GM19463 (cell line): ENCODE measurements at regions not wholly inside any gene's neighbourhood (a gene's known extent, or its start where the extent isn't known, plus 50 kb on each side); places are given as distances from the start of the nearest gene placed in this dataset.
A peak's percentile ranks its signal among the peaks of the same experiment; 100 is the strongest.

Experiments used
- ATAC-seq: cut with Tn5 transposase; IDR thresholded peaks from one replicate; pipeline ENCODE4 v1.9.1; 2021; ENCODE audit warnings: mild to moderate bottlenecking, moderate library complexity; ENCODE audit not compliant: unreplicated experiment

DNA sequence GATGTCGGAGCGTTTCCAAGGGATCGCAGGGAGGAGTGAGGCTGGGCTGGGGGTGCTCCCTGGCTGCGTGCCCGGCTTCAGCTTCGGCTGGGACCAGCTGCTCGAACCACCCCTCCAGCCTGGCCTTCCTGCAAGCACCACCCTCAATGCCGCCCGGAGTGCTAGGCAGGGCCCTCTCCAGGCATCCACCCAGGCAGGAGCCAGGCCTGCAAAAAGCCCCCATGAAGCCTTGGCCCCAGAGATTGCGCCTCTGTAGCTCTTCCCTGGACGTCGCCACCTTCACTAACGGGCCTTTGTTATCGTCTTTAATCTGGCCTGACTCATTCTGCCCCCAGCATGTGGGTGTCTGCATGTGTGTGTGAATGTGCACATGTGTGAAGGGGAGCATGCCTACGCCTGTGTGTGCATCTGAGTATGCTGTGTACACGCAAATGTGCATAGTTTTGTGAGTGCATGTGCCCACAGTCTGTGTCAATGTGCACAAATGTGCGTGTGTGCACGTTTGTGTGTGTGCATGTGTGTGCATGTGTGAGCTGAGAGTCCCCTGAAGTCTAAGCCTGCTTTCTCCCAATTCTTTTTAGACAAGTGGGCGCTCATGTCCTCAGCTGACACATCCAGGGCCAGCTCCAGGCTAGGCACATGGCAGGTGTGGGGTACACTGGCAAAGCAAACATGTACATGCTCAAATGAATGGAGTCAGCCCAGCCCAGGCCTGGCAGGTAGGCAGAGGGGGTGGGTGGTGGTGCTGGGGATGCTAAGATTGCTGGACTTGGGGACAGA lies 195.4 kb upstream of the C14orf180 start:
- no peak for ATAC-seq

DNA sequence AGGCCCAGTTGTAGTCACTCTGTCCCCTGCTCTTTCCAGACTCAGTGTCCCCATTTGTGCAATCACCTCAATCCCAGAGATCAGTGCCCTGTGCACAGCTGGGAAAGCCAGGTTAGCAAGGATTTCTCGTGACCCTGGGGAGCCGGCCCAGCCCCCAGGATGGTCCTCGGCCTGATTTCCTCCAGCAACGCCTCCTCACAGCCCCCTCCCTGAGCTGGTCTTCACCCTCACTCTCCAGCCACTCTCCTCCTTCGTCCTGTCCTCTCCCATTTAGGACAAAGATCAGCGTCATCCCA lies 194.8 kb upstream of the C14orf180 start:
- no peak for ATAC-seq

DNA sequence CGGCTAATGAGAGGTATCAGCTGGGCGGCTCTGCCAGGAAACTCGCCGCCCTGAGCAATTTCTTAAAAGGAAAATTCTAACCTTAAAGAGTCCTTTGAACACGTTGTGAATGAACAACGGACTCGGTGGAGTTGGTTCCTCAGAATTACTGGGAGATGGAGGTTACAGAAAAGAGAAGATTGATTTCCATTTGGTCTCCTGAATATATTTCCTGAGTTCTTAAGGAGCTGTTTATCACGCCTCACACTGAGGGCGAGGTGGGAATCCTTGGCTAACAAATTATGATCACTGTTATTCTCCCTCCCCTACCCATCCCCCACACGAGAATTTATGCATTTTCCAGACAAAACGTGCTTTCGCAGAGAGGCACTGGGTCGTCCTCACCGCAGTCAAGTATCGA lies 194.5 kb upstream of the C14orf180 start:
- no peak for ATAC-seq

DNA sequence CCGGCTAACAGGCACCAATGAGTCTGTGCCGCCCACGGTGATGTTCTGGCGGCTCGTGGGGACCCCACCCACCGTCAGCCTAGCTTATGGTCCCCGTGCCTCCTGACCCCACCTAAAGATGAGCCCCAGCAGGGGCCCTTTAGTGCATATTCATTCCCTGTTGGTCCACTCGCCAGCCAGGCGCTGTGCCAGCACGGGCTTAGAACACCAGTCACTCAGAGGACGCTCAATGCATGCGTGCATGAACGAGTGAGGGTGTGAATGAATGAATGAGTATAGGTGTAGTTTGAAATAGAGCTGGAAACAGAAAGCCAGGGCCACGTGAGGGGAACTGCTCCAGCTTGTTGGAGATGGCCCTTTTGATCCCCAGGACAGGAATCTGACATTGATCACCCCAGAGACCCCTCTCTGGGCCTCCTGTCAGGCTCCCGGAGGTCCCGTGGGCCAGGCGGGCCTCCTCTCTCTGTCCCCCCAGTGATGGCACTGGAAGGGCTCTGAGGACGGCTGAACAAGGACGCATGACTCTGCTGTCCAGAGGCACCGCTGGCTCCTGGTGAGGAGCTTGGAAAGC lies 193.9 kb upstream of the C14orf180 start:
- no peak for ATAC-seq

DNA sequence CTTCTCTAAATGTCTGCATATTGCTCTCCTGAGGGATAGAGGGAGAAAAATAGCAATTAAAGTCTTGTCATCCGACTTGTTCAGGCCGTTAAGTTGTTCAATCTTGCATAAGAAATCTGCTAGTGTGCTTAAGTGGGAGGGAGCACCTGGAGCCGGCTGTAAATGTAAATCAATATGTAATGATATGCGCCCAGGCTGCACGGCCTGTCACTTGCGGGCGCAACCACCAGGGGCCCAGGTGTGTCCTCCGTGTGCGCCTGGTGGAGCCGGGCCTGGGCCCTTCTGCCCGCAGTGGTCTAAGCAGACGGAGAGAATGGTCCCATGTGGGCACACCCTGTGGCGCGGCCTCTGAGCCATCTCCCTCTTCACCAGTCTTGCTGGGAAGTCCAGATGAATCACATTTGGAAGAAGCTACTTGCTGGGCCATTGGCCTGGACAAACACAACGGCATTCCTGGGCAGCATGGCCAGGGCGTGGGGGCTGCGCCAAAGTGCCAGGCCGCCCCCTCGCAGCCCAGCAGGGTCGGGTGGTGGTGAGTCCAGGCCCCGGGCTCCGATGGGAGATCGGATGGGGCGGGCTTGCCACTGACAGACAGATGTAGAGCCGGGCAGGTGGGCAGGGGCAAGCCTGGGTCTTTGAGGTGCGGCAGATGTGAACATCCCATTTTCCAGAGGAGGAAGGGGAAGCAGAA lies 193.3 kb upstream of the C14orf180 start:
- no peak for ATAC-seq

DNA sequence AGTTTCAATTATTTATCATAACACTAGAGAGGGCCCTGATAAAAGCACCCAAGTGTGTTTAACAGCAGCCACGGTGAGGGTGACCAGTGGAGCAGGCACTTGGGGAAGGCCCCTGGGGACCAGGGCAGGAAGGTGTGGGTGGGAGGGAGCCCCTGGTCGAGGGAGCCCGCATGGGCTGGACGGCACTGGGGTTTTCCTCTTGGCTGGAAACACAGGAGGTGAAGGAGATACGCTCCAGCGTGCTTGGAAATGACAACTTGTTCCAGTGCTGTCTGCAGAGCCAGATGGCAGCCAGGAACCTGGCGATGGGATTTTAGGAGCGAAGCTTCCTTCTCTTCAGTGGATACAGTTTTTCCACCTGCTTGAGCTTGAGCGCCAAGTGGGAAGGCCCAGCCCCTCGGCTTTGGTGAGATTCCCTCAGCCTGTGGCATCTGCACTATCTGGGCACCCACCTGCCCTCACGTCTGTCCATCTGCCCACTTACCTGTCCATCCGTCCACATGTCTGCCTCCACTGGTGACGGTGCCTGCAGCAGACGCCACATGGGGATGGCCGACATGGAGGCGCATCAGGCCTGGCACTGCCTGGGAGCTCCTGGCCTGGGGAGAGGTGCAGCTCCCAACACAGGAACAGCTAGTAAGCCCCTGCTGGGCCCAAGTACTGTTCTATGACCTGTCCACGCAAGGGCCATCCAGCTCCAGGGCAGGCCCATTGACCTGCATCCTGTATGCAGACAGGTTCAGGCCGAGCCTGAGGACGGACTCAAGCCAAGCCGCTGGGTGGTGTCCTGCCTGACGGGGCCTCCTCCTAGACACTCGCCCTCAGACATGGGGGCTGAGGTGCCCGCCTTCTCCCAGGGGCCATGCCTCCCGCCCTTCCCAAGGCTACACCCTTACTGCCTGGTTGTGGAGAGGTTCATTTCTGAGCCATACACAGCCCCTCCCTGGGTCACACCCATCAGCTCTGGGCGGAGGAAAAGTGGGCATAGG lies 192.2 kb upstream of the C14orf180 start:
- ATAC-seq: peak; percentile 53

DNA sequence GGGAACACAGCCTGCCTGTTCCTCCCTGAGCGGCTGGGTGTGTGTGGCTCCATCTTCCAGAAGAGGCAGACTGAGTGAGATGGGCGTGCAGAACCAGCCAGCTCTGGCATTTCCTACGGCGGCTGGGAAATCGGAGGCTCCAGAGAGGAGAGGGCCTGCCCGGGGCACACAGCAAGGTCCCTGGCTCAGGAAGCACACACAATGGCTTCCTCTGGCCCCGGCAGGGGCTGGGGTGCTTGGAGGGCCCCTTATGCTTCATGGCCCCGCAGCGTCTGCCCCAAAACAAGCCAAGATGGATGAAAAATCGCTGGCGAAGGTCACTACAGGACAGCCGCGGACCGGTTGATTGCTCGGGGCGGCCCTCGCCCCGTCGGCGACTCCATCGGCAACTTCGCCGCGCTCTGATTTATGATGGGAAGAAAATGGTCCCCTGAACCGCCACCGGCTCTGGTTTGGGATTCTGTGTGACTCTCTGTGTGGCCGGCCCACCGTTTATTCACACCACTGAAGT lies 191.5 kb upstream of the C14orf180 start:
- no peak for ATAC-seq

DNA sequence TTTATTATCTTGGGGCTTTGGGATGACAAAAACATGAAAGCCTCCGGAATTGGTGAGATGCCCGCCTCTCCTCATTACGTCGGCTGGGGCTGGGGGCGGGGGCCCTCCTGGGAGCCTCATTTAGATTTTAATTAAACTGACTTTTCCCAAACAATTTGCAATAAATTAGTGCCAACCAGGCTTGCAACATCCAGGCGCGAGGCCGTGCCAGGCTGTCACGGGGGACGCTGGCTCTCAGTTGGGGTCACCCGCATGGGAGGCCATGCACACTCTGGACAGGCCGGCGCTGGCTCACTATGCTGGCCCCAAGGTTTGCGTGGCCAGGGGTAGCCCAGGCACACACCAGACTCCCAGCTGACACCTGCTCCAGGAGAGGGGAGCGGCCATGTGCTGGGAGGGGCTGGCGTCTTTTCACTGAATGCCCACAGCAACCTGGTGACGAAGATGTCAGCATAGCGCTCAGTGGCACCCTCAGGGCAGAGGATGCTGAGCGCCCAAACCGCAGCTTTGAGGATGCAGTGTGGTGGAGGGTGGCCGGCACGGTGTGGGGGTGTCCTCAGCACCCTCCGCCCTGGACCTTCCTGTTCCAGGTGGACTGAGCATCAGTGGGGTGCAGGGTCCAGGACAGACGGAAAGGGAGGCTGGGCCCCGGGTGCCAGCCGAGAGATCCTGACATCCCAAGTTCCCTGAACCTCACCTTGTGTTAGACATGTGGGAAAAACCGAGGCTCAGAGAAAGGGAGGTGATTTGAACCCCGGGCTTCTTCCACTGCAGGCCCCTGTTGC lies 190.8 kb upstream of the C14orf180 start:
- no peak for ATAC-seq

DNA sequence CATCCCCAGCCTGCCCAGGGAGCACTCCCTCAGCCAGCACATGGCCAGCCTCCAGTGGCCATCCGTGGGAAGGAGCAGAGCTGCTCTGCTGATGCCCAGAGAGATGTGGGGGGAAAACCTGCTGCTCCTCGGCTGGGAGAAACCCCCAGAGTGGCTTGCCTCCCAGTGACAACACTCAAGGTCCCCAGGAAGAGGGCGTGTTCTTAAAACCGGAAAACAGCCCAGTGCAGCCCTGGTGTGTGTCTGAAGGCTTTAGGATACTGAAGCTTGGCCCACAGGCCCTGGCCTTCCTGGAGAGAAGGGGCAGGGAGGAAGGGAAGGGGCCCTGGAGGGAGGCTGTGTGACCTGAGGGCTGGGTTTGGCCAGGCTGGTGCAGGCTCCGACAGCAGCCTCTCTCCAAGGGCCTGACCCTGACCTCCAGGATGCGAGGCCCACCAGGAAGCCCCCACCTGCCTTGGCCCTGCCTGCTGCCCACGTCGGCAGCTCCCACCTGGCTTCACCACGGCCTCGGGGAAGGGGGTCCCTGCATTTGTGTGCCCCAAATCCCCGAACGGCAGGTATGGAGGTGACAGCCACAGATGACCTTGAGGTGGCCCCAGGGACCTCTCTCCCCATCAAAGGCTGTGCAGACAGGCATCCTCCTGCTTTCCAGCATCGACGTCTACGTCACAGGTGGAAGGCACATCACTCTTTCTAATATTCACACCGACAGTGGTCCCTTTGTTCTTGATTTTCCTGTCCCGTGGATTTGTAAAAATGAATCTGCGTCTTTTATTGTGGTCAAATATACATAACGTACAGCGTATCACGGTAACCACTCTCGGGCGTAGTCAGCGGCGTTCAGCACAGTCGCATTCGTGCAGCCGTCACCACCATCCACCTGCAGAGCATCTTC lies 190.0 kb upstream of the C14orf180 start:
- no peak for ATAC-seq

DNA sequence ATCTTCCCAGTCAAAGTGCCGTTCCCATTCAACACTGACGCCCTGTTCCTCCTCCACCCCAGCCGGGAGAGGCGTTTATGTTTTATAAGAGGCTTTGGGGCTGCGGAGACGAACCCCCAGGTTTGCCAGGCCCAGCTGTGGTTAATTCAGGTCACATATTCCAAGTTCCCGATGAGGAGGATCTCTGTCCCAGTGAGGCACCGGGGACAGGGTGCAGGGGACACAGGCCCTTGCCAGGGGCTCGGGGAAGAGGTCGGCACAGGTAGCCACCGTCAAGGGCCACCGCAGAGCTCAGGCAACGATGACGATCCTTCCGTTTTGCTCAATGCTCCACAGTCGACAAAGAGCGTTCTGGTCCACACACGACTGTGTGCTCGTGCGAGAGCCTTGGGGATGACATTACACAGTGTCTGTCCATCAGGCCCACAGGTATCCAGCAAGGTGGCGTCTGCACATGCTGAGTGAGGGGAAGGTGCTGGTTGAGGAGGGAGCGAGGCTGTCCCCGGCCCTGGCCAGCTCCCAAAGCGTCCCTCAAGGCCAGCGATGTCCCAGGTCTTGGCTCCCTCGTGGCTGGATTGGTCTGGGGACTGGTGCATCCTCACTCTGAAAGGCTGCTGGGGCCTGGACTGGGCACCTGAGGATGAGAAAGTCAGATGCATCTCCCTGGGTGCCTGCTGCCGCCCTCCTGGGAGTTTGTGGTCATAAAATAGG lies 189.2 kb upstream of the C14orf180 start:
- ATAC-seq: no peak

DNA sequence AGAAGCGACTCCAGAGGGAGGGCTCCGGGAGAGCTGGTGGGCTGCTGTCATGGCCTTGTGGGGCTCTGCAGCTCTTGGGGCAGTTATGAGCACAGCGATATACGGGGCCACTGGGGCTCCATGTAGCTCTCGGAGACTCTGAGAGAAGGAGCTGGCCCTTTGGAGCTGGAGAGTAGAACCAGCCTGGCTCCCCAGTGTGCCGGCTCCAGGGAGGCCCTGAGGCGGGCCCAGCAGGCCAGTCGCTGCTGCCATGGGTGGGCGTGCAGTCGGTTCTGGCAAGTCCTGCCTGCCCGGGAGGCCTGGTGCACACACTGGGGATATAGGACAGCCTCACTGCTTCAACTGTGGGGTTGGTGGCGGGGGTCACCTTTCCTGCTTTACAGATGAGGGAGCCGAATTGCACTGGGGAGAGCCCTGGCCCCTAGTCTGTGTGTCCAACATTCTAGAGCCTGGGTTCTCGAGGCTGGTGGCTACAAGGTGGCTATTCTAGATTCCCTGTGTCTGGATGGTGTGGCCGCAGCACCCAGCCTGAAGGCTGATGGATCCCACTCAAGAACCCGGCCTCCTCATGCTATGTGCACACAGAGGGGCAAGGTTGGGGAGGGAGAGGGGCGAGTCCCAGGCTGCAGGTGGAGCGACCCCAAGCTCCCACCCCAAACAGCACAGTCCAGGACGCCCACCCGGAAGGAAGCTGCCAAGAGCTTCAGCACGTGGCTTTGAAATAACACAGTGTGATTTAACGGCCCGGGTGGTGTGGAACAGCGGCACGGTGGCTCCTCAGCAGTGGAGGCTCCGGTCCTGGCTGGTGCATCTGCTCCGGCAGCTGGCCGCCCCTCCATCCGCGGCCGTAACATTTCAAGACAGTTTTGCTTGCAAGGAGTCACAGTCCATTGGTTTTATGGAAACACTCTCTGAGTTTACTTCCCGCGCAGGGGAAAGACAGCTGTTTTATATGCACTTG lies 188.3 kb upstream of the C14orf180 start:
- no peak for ATAC-seq

DNA sequence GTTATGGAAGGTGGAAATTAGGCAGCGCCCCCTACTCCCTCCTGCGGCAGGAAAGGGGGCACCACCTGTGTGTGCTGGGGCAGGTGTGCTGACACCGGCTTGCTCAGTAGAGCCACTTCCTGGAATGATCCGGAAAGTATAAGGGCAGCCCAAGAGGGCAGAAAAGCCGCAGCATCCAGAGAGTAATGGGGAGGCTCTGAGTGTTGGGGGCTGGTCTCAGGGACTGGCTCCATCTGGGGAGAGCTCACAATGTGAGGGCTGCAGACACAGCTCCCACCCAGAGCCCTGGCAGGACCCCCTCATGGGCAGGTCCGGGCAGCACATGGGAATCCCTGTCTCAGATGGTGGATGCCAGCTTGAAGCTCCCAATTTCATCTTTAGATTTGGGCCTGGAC lies 187.6 kb upstream of the C14orf180 start:
- ATAC-seq: no peak

DNA sequence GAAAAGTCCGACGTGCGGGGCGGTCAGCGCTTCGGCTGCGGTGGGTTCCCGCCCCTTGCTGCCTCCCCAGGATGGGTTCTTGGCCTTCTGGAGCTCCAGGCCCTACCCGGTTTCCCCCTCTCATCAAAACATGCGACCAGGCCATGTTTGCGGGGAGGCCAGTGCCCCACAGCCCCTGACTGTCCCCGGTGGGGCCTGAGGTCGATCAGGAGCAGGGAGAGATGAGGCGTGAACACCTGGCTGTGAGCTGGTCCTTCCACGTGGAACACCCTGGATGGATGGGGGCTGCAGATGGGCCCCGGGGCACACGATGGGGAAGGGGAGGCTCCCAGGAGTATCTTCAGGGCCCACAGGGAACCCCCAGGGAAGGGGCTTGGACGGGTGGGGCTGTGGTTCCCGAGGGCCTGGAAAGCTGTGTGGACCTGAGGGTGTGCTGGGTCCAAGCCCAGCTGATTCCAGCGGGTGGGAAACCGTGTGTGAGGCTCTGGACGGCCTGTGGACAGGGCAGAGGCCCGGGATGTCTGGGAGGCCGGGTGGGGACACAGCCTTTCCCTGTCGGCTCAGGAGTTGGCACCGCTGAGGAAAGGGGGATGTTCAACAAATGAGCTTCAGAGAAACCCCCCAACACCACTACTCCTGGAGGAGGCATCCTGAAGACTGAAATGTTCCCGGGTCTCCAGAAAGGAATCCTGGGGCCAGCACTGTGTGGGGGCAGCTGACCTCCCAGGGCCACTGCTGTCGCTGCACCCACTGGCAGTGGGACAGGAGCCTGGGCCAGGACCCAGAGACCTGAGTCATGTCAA lies 187.0 kb upstream of the C14orf180 start:
- no peak for ATAC-seq

DNA sequence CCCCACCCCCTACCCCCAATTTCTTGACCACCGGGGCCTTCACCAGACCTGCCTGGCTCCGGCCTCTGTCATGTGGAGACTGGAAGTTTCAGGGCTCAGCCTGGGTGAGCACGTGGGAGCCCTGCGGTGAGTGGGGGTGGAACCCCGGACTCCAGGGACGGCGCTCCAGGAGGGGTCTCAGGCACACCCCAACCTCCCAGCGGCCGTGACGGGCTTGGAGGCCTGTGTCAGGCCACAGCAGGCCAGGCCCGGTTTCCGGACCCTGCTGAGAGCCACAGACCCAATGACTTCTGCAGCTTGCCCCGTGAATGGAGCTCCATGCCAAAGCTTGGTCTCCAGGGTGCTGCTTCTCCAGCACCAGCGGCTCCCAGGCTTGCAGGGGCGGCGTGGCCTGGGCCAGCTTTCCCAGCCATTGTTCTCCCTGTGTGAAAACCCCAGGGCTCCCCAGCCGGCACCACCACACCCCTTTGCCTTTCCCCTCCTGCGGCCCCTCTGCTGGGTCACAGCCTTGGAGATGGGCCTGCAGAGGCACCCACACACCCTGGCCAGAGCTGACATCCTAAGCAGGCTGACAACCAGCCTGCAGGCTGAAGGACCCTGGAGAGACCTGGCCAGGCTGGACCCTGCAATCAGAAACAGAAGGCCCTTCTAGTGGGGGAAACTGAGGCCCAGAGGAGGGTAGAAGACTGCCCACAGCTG lies 186.2 kb upstream of the C14orf180 start:
- no peak for ATAC-seq

DNA sequence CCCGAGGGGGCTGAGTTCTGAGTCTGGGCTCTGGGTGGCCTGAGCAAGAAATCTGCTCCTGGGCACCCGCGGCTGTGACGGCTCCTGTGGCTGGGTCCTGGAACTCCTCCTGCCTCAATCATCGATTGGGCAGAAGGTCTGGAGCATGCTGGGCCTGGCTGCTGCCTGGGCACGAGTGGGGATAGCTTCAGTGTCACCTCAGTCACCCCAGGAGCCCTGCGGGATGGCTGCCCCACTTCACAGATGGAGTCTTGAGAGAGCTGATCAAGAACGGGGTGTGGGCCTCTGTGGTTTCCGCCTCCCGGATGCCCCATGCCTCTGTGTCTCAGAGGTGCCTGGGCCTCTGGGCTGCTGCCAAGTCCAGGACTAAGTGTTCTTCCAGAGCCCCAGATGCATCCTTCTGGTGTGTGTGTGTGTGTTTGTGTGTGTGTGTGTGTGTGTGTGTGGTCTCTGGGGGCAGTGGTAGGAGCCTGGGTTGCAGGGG lies 185.6 kb upstream of the C14orf180 start:
- no peak for ATAC-seq

DNA sequence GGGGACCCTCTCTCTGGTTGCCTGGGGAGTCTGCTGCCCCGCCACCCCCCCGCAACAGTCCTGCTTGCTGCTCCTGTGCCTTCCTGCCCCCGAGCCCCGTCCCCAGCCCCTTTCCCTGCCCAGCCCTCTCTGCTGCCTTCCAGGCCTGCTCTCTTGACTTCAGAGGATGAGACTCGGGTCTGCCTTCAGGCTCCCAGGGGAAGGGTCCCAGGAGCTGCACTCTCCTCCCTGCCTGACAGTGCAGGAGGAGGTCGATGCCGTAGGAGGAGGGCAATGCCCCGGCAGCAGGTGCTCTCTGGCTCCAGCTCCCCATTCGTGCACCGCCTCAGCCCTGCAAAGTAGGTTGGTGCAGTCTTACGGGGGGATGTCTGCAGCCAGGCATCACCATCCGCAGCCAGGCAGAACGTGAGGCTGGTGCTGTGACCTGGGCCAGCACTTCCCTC lies 185.1 kb upstream of the C14orf180 start:
- no peak for ATAC-seq
